ELR (cell line): ENCODE measurements at regions not wholly inside any gene's neighbourhood (a gene's known extent, or its start where the extent isn't known, plus 50 kb on each side); places are given as distances from the start of the nearest gene placed in this dataset.
"Not testable (repeated sequence)": the region's sequence is repeated elsewhere in the genome, so short reads cannot be mapped to it uniquely, and the experiment has no call there.

Experiments used
- DNase-seq: peaks from one replicate; pipeline ENCODE4 v3.0.0-alpha.2; 2015; ENCODE audit warnings: low read depth

GRCh38 chr11:98365941-98366340, 654.8 kb upstream of the CNTN5 start:
- DNase-seq = no peak

GRCh38 chr11:98390391-98390790, 630.4 kb upstream of the CNTN5 start:
- DNase-seq = no peak

GRCh38 chr11:98394500-98394899, 626.2 kb upstream of the CNTN5 start:
- not testable (repeated sequence) for DNase-seq

- DNase-seq = no peak
Observed at GRCh38 chr11:98398508-98398907, 622.2 kb upstream of the CNTN5 start.

GRCh38 chr11:98409069-98409468, 611.7 kb upstream of the CNTN5 start:
- no peak for DNase-seq

- peak; percentile 16 for DNase-seq
Observed at GRCh38 chr11:98411777-98412176, 609.0 kb upstream of the CNTN5 start.

GRCh38 chr11:98417256-98417755, 603.4 kb upstream of the CNTN5 start:
- DNase-seq = no peak

- DNase-seq = no peak
Observed at GRCh38 chr11:98423933-98424332, 596.8 kb upstream of the CNTN5 start.

- not testable (repeated sequence) for DNase-seq
Observed at GRCh38 chr11:98424773-98425172, 596.0 kb upstream of the CNTN5 start.

- DNase-seq = no peak
Observed at GRCh38 chr11:98431463-98432359, 589.0 kb upstream of the CNTN5 start.

- no peak for DNase-seq
Observed at GRCh38 chr11:98434296-98434695, 586.5 kb upstream of the CNTN5 start.

GRCh38 chr11:98453378-98453777, 567.4 kb upstream of the CNTN5 start:
- no peak for DNase-seq

GRCh38 chr11:98455500-98456307, 565.0 kb upstream of the CNTN5 start:
- DNase-seq = peak; percentile 43

GRCh38 chr11:98456308-98456680, 564.5 kb upstream of the CNTN5 start:
- DNase-seq = no peak

GRCh38 chr11:98495016-98495415, 525.7 kb upstream of the CNTN5 start:
- DNase-seq = no peak

- DNase-seq = peak; percentile 3
Observed at GRCh38 chr11:98495601-98496000, 525.1 kb upstream of the CNTN5 start.

GRCh38 chr11:98507208-98507607, 513.5 kb upstream of the CNTN5 start:
- DNase-seq = no peak

- DNase-seq = peak; percentile 23
Observed at GRCh38 chr11:98512938-98513337, 507.8 kb upstream of the CNTN5 start.

- DNase-seq = peak; percentile 78
Observed at GRCh38 chr11:98531576-98531975, 489.2 kb upstream of the CNTN5 start.

- peak; percentile 23 for DNase-seq
Observed at GRCh38 chr11:98536023-98536422, 484.7 kb upstream of the CNTN5 start.

- DNase-seq = not testable (repeated sequence)
Observed at GRCh38 chr11:98538358-98538757, 482.4 kb upstream of the CNTN5 start.

- DNase-seq = no peak
Observed at GRCh38 chr11:98545544-98546175, 475.1 kb upstream of the CNTN5 start.
